ENCODE measurements at regions not wholly inside any gene's neighbourhood (a gene's known extent, or its start where the extent isn't known, plus 50 kb on each side); places are given as distances from the start of the nearest gene placed in this dataset.

DNA sequence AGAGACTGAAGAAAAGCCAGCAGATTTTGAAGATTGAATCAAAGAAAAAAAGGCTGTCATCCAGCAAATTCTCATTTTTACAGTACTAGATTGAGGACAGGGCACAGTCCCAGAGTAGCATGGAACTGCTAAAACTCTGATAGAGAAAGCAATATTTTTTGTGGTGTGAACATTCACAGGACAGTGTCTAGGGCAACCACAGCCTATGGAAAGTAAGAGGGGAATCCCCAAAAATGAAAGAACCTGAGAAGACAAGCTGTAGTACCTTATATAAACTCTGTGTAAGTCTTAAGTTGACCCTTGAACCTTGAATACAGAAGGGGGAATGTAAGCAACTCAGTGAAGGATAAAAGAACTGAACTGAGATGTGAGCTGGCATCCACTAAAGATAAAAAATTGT lies 540.3 kb downstream of the HINT1 start (continued):
- TF ChIP-seq SP1 (IDR thresholded peaks at IDR 0.05; ENCODE audit: low read depth) (no peak), SIN3A (IDR thresholded peaks at IDR 0.05; ENCODE audit: low read depth) (no peak), SRF (IDR thresholded peaks at IDR 0.05; ENCODE audit: low read depth) (no peak), POLR2AphosphoS5 (IDR thresholded peaks at IDR 0.05; ENCODE audit: low read depth, low read length) (no peak), ZNF274 (IDR thresholded peaks at IDR 0.05; ENCODE audit: low read depth, low read length) (no peak), CBX3 (IDR thresholded peaks at IDR 0.05; ENCODE audit: low read depth) (no peak), TCF7L2 (IDR thresholded peaks at IDR 0.05; ENCODE audit: borderline replicate concordance, extremely low read depth, insufficient read depth, insufficient read length) (no peak), ZFX (IDR thresholded peaks at IDR 0.05) (no peak), ELF1 (IDR thresholded peaks at IDR 0.05; ENCODE audit: borderline replicate concordance, low read depth) (no peak), FOSL1 (IDR thresholded peaks at IDR 0.05; ENCODE audit: low read depth) (no peak)
- TF ChIP-seq, protein P1, sequence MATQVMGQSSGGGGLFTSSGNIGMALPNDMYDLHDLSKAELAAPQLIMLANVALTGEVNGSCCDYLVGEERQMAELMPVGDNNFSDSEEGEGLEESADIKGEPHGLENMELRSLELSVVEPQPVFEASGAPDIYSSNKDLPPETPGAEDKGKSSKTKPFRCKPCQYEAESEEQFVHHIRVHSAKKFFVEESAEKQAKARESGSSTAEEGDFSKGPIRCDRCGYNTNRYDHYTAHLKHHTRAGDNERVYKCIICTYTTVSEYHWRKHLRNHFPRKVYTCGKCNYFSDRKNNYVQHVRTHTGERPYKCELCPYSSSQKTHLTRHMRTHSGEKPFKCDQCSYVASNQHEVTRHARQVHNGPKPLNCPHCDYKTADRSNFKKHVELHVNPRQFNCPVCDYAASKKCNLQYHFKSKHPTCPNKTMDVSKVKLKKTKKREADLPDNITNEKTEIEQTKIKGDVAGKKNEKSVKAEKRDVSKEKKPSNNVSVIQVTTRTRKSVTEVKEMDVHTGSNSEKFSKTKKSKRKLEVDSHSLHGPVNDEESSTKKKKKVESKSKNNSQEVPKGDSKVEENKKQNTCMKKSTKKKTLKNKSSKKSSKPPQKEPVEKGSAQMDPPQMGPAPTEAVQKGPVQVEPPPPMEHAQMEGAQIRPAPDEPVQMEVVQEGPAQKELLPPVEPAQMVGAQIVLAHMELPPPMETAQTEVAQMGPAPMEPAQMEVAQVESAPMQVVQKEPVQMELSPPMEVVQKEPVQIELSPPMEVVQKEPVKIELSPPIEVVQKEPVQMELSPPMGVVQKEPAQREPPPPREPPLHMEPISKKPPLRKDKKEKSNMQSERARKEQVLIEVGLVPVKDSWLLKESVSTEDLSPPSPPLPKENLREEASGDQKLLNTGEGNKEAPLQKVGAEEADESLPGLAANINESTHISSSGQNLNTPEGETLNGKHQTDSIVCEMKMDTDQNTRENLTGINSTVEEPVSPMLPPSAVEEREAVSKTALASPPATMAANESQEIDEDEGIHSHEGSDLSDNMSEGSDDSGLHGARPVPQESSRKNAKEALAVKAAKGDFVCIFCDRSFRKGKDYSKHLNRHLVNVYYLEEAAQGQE (IDR thresholded peaks at IDR 0.05; ENCODE audit: low read depth) = no peak

DNA sequence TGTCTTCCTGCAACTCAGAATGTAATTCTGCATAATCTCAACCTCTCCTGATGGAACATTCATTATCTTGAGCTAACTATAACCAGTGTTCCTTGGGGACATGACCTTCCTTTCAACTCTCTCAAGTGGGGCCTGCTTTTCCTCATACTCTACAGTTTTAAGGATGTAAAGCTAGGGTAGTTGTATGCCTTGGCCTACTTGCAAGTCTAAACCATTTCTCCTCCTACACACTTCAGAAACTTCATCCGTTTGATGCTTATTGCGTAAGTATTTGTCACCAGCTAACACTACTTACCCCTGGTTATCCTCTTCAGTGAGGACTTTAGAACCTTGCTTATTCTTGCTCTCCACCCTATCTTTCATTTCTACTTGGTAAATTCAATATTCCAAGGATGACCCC lies 548.9 kb downstream of the HINT1 start:
- no peak for ATAC-seq
- H3K9me2 ChIP-seq (ENCODE audit: insufficient read depth) = no peaks in the 10 kb centered on the region

More for the DNA sequence above, 548.9 kb downstream of the HINT1 start:
- no peak for DNase-seq (ENCODE audit: low read depth, low spot score)
- H3K4me2 ChIP-seq (ENCODE audit: low read length) = no peak overlapping the region
- no peaks in the 10 kb centered on the region for H3K9me3 ChIP-seq (ENCODE audit: control insufficient read depth in 1 of 2, insufficient read depth in 1 of 2, low read depth in 1 of 2, low read length in 2 of 2)
- H3K4me1 ChIP-seq (ENCODE audit: control insufficient read depth in 1 of 2, insufficient read depth in 2 of 2, low read length in 2 of 2) = no peaks in the 10 kb centered on the region
- TF ChIP-seq, protein P2, sequence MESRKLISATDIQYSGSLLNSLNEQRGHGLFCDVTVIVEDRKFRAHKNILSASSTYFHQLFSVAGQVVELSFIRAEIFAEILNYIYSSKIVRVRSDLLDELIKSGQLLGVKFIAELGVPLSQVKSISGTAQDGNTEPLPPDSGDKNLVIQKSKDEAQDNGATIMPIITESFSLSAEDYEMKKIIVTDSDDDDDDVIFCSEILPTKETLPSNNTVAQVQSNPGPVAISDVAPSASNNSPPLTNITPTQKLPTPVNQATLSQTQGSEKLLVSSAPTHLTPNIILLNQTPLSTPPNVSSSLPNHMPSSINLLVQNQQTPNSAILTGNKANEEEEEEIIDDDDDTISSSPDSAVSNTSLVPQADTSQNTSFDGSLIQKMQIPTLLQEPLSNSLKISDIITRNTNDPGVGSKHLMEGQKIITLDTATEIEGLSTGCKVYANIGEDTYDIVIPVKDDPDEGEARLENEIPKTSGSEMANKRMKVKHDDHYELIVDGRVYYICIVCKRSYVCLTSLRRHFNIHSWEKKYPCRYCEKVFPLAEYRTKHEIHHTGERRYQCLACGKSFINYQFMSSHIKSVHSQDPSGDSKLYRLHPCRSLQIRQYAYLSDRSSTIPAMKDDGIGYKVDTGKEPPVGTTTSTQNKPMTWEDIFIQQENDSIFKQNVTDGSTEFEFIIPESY (IDR thresholded peaks at IDR 0.05; ENCODE audit: extremely low read depth, insufficient replicate concordance, low read length) = no peak
- TF ChIP-seq JUND (IDR thresholded peaks at IDR 0.05) = no peak
- TF ChIP-seq EZH2 (IDR thresholded peaks at IDR 0.05) = no peak
- no peak for TF ChIP-seq YY1 (IDR thresholded peaks at IDR 0.05; ENCODE audit: extremely low read depth, insufficient replicate concordance, low read depth, low read length)
- TF ChIP-seq, protein P3, sequence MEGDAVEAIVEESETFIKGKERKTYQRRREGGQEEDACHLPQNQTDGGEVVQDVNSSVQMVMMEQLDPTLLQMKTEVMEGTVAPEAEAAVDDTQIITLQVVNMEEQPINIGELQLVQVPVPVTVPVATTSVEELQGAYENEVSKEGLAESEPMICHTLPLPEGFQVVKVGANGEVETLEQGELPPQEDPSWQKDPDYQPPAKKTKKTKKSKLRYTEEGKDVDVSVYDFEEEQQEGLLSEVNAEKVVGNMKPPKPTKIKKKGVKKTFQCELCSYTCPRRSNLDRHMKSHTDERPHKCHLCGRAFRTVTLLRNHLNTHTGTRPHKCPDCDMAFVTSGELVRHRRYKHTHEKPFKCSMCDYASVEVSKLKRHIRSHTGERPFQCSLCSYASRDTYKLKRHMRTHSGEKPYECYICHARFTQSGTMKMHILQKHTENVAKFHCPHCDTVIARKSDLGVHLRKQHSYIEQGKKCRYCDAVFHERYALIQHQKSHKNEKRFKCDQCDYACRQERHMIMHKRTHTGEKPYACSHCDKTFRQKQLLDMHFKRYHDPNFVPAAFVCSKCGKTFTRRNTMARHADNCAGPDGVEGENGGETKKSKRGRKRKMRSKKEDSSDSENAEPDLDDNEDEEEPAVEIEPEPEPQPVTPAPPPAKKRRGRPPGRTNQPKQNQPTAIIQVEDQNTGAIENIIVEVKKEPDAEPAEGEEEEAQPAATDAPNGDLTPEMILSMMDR (IDR thresholded peaks at IDR 0.05 in 2 of 3, conservative IDR thresholded peaks at IDR 0.05 in 1 of 3; ENCODE audit: borderline replicate concordance in 1 of 3, insufficient read depth in 1 of 3, low read depth in 2 of 3, low read length in 2 of 3) = no peak
- no peak for TF ChIP-seq ZFX (IDR thresholded peaks at IDR 0.05)
- TF ChIP-seq ZNF274 (IDR thresholded peaks at IDR 0.05; ENCODE audit: low read depth, low read length) = no peak
- TF ChIP-seq CBX3 (IDR thresholded peaks at IDR 0.05; ENCODE audit: low read depth) = no peak
- ChIA-PET RAD21 (ENCODE audit: low non-redundant PET in 1 of 2, low total read pairs in 2 of 2, uncharacterized antibody in 2 of 2, unreplicated experiment in 2 of 2) (no interaction called here), CTCF (no interaction called here), POLR2A (no interaction called here)
- H3K36me3 ChIP-seq (ENCODE audit: control insufficient read depth in 1 of 2, insufficient read depth in 2 of 2, low read length in 2 of 2) = no peaks in the 10 kb centered on the region
- intact Hi-C loops (cut with micrococcal nuclease) = no loop called here
- H4K20me1 ChIP-seq (ENCODE audit: insufficient read depth) = no peaks in the 10 kb centered on the region
- H3K27me3 ChIP-seq (ENCODE audit: insufficient read depth, low read length) = no peaks in the 10 kb centered on the region
- H3K79me2 ChIP-seq (ENCODE audit: insufficient read depth, low read length) = no peaks in the 10 kb centered on the region
- no peak overlapping the region for H3K9ac ChIP-seq (ENCODE audit: low read length)
- no TSS peak for BruUV-seq (replicated peaks)
- no peak overlapping the region for H3K4me3 ChIP-seq (replicated peaks in 1 of 2; ENCODE audit: low read depth in 1 of 2, low read length in 2 of 2)
- H3K27ac ChIP-seq (ENCODE audit: low read depth, low read length) = no peak overlapping the region
- H2AFZ ChIP-seq (ENCODE audit: low read depth, low read length, poor library complexity, severe bottlenecking) = no peak overlapping the region

All from HCT116 (cell line).